NCI-H1092 treated with DMSO at 0.1 percent for 48 hours (cell line): ENCODE measurements at regions not wholly inside any gene's neighbourhood (a gene's known extent, or its start where the extent isn't known, plus 50 kb on each side); places are given as distances from the start of the nearest gene placed in this dataset.
"Not testable (repeated sequence)": the region's sequence is repeated elsewhere in the genome, so short reads cannot be mapped to it uniquely, and the experiment has no call there.

Experiments used
- DNase-seq: peaks from one replicate; lab custom pipeline; 2025; lab: John Stamatoyannopoulos, UW

DNA sequence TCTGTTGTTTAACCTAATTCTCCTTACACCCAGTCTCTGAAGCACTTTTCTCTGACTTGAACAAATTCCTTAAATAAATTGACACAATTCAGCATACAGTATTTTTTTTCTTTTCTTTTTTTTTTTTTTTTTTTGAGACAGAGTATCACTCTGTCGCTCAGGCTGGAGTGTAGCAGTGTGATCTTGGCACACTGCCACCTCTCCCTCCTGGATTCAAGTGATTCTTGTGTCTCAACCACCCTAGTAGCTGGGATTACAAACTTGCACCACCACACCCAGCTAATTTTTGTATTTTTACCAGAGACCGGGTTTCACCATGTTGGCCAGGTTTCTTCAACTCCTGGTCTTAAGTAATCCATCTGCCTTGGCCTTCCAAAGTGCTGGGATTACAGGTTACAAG is 1498.1 kb upstream of the PCDH10 start:
- no peak for DNase-seq

DNA sequence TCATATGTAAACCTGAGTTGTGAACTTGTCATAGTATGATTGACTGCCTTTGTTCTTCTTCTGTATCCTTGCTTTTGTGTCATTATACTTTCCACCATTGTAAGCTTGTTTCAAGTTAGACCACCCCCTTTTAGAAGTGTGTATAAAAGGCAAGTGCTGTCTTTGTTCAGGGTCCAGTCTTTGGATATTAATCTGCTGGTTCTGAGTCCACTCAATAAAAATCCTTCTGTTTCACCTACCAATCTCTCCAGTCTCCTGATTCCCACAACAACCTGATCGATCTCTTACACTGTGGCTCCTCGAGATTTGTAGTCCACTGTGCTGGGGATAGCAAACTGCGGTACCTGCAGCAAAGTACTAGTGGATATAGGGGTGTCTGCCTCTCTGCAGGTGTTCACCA is 1465.8 kb upstream of the PCDH10 start:
- DNase-seq = not testable (repeated sequence)

DNA sequence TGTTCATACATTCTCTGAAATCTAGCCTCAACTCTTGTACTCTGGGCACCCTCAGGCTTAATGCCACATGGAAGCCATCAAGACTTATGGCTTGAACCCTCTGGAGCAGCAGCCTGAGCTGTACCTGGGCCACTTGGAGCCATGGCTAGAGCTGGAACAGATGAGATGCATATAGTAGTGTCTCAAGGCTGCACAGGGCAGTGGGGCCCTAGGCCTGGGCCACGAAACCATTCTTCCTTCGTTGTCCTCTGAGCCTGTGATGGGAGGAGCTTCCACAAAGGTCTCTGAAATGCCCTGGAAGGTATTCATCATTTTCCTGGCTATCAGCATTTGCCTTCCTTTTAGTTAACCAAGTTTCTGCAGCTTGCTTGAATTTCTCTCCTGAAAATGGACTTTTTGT is 1427.2 kb upstream of the PCDH10 start:
- no peak for DNase-seq

DNA sequence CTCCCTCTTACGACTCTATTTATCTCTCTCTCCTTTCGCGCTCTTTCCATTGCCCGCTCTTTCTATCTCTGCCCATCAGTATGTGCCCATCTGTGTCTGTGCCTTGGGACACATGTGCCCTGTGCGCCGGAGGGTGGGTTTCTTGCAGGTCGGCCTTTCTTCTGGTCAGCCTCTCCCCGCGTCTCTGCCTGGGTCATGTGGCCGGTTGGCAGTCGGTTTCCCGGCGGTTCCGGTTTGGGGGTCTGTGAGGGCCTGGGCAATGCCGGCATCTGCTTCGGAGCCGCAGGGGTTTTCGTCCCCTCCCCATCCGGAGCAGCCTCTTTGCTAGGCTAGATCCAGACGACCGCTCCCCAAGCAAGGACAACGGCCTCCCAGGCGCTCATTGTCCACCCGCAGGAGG is 1426.0 kb upstream of the PCDH10 start:
- DNase-seq = not testable (repeated sequence)

- DNase-seq = not testable (repeated sequence)
These were observed 1424.2 kb upstream of the PCDH10 start for GRCh38 chr4:131724847-131725246.

DNA sequence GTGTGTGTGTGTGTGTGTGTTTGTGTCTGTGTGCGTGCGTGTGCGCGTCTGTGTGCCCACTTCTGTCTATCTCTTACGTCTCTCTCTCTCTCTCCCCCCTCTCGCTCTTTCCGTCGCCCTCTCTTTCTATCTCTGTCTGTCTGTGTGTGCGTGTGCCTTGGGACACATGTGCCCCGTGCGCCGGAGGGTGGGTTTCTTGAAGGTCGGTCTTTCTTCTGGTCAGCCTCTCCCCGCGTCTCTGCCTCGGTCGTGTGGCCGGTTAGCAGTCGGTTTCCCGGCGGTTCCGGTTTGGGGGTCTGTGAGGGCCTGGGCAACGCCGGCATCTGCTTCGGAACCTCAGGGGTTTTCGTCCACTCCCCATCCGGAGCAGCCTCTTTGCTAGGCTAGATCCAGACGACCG is 1423.6 kb upstream of the PCDH10 start:
- not testable (repeated sequence) for DNase-seq

GRCh38 chr4:131726940-131727339 is 1422.2 kb upstream of the PCDH10 start:
- DNase-seq = not testable (repeated sequence)

DNA sequence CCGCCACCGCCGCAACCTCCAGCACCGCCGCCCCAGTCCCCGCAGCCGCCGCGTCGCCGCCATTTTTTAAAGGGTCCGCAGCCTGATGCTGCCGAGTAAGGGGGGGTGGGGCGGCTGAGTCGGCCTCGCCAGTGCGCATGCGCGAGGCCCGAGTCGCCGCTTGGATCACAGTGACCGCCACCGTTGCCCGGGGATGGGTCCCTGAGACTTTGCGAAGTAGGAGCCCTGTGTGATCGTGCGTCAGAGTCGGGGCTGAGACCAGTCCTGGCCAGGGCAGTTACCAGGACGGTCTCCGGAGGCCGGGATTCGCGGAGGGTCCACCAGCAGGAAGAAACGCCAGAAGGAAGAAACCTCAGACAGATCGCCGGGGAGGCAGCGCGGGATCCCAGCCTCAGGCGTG is 1421.7 kb upstream of the PCDH10 start:
- not testable (repeated sequence) for DNase-seq

- DNase-seq = not testable (repeated sequence)
These were observed 1419.9 kb upstream of the PCDH10 start for GRCh38 chr4:131729205-131729604.

DNA sequence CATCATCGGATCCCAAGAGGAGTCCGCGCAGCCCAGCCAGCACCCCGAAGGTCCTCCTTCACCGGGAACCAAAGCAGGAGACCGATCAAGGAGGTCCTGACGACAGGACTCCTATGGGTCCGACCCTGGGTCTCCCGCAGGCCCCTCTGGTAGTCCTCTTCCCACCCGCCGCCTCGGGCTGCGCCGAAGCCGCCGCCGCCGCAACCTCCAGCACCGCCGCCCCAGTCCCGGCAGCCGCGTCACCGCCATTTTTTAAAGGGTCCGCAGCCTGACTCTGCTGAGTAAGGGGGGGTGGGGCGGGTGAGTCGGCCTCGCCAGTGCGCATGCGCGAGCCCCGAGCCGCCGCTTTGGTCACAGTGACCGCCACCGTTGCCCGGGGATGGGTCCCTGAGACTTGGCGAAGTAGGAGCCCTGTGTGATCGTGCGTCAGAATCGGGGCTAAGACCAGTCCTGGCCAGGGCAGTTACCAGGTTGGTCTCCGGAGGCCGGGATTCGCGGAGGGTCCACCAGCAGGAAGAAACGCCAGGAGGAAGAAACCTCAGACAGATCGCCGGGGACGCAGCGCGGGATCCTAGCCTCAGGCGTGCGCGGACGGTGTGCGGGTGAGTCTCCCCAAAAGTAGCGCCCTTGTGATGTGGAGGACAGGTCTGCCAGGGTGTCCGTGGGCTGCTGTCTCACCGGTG is 1419.2 kb upstream of the PCDH10 start:
- DNase-seq = not testable (repeated sequence)

- DNase-seq = not testable (repeated sequence)
These were observed 1418.5 kb upstream of the PCDH10 start for GRCh38 chr4:131730574-131730973.

GRCh38 chr4:131732034-131732630 is 1417.0 kb upstream of the PCDH10 start:
- DNase-seq = not testable (repeated sequence)

DNA sequence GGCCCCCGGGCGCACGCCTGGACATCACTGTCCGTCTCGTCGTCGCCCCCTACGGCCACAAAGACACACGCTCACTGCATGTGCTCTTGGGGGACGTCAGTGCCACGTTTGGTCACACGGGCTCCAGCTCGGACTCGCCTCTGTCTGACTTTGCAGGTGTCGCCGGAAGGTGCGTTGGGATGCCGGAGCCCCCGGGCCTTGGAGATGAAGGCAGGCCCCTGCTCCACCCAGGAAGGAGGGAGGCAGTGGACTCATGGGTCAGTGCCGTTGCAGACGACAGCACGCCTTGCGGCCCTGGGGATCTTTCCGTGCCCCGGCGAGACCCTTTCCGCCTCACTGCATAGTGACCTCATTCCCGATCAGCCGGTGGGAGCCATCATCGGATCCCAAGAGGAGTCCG is 1414.8 kb upstream of the PCDH10 start:
- DNase-seq = not testable (repeated sequence)

- DNase-seq = not testable (repeated sequence)
These were observed 1414.2 kb upstream of the PCDH10 start for GRCh38 chr4:131734851-131735385.

GRCh38 chr4:131738991-131739390 is 1410.1 kb upstream of the PCDH10 start:
- DNase-seq = not testable (repeated sequence)

GRCh38 chr4:131741836-131742235 is 1407.3 kb upstream of the PCDH10 start:
- not testable (repeated sequence) for DNase-seq

GRCh38 chr4:131742536-131743205 is 1406.4 kb upstream of the PCDH10 start:
- not testable (repeated sequence) for DNase-seq

DNA sequence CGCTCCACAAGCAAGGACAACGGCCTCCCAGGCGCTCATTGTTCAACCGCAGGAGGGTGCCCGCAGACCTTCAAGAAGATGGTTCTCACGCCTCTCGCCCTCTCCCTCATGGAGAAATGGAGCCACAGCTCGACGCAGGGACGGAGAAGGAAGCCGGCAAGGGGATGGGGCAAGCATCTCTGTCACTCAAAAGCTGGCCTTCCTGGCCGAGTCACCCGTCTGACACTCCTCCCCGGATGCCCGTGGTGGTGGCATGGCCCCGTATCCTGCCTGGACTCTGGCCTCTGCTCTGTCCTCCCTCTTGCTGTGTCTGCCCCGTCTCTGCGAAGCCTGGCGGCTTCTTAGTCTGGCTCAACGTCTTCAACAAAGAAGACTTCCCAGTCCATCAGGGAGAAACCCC is 1405.7 kb upstream of the PCDH10 start:
- DNase-seq = not testable (repeated sequence)

GRCh38 chr4:131747203-131747602 is 1401.9 kb upstream of the PCDH10 start:
- DNase-seq = not testable (repeated sequence)

DNA sequence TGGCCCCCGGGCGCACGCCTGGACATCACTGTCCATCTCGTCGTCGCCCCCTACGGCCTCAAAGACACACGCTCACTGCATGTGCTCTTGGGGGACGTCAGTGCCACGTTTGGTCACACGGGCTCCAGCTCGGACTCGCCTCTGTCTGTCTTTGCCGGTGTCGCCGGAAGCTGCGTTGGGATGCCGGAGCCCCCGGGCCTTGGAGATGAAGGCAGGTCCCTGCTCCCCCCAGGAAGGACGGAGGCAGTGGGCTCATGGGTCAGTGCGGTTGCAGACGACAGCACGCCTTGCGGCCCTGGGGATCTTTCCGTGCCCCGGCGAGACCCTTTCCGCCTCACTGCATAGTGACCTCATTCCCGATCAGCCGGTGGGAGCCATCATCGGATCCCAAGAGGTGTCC is 1399.9 kb upstream of the PCDH10 start:
- DNase-seq = not testable (repeated sequence)

GRCh38 chr4:131750006-131750405 is 1399.1 kb upstream of the PCDH10 start:
- not testable (repeated sequence) for DNase-seq

- not testable (repeated sequence) for DNase-seq
These were observed 1398.6 kb upstream of the PCDH10 start for GRCh38 chr4:131750469-131750868.

- not testable (repeated sequence) for DNase-seq
These were observed 1386.9 kb upstream of the PCDH10 start for GRCh38 chr4:131762234-131762633.
